Thyroid gland (tissue), 4 donors: ENCODE measurements at regions not wholly inside any gene's neighbourhood (a gene's known extent, or its start where the extent isn't known, plus 50 kb on each side); places are given as distances from the start of the nearest gene placed in this dataset.

Experiments used
- CTCF ChIP-seq, 6 experiments: fragments of 200-600 bp in 3 of 6; fragments of 450-650 bp in 3 of 6; sonication (generic) in 3 of 6; IDR thresholded peaks; one replicate each; pipeline ENCODE4 v1.5.1; 2016 to 2019; ENCODE audit warnings: antibody characterized with exemption in 6 of 6, mild to moderate bottlenecking in 2 of 6, inconsistent platforms in 1 of 6, moderate library complexity in 1 of 6
- POLR2A ChIP-seq, 2 donors: fragments of 450-650 bp; IDR thresholded peaks; one replicate each; pipeline ENCODE4 v1.6.1; 2017; ENCODE audit warnings: antibody characterized with exemption in 2 of 2, mild to moderate bottlenecking in 2 of 2, moderate library complexity in 1 of 2

GRCh38 chr2:158894078-158894477, 74.4 kb upstream of the TANC1 start:
- TF ChIP-seq POLR2A (IDR thresholded peaks at IDR 0.05) (no peak), CTCF (IDR thresholded peaks at IDR 0.05) (no peak)
